ENCODE measurements at regions not wholly inside any gene's neighbourhood (a gene's known extent, or its start where the extent isn't known, plus 50 kb on each side); places are given as distances from the start of the nearest gene placed in this dataset.

DNA sequence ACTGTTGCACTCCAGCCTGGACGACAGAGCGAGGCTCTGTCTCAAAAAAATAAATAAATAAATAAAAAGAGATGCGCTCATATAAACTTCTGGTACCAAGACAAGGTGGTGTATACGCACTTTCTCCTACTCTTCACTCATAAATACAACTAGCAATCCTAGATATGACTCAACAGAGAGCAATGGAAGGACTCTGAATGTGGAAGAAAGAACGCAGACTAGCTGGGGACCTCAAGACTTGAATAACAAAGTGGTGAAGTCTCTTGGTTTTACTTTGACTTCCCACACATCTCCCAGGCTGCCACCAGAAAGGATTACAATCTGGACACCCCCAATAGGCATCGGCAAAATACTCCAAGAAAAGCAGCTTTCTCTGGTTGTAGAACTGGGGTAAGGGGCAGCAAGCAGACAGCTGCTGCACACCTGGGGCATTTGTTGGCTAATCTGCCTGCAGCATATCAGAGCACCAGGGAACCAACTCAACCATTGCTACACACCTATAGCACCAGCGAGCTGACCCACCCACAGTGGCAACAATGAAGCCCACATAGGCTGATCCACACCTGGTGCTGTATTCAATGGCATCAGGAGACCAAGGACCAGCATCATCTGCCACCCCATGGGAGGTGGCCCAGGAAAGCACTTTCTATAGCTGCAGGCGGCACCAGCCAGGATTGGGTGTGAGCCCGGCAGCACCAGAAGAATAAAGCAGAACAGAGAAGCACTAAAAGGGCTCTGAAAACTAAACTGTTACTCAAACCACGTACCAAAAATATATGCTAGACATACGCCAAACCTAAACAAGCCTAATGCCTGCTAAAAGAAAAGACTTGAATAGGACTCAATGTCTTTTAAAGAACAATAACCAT, 1231.7 kb upstream of the TMEM132C start:
- TF ChIP-seq CTCF (IDR thresholded peaks at IDR 0.05; ENCODE audit: unreplicated experiment), result no peak

DNA sequence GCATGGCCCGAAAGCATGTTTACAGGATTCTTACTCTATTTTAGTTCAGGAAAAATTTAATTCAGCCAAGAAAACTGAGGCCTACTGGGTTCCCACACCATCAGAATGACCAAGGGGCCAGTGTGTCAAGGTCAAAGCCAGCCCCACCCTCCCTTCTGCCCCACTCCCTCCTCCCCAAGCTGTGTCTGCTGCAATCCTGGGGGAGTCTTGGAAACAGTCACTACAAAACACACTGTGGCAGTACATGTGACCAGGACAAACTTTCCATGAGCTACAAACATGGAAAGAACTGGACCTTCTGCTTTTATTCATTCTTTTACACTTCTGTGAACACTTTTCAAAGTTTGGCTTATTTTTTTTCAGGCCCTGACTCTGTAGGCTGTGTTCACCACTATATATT, 1228.8 kb upstream of the TMEM132C start:
- TF ChIP-seq CTCF (IDR thresholded peaks at IDR 0.05; ENCODE audit: unreplicated experiment), result no peak
- H3K36me3 Mint-ChIP-seq, result no peaks in the 10 kb centered on the region
- no peak overlapping the region for H3K4me3 Mint-ChIP-seq
- H3K9me3 Mint-ChIP-seq, result no peaks in the 10 kb centered on the region
- DNase-seq (ENCODE audit: low spot score in 2 of 2, unreplicated experiment in 2 of 2), result no peak
- H3K4me1 Mint-ChIP-seq, result peaks cover 5% of the 10 kb centered on the region
- no peak overlapping the region for H3K27ac Mint-ChIP-seq
- peaks cover 17% of the 10 kb centered on the region for H3K27me3 Mint-ChIP-seq (ENCODE audit: low read depth)

More for the DNA sequence above, 1231.7 kb upstream of the TMEM132C start:
- no peaks in the 10 kb centered on the region for H3K9me3 Mint-ChIP-seq
- peaks cover 18% of the 10 kb centered on the region for H3K27me3 Mint-ChIP-seq (ENCODE audit: low read depth)
- H3K4me3 Mint-ChIP-seq, result no peak overlapping the region
- H3K27ac Mint-ChIP-seq, result no peak overlapping the region
- no peaks in the 10 kb centered on the region for H3K36me3 Mint-ChIP-seq
- DNase-seq (ENCODE audit: low spot score in 2 of 2, unreplicated experiment in 2 of 2), result no peak
- H3K4me1 Mint-ChIP-seq, result peaks cover 5% of the 10 kb centered on the region

DNA sequence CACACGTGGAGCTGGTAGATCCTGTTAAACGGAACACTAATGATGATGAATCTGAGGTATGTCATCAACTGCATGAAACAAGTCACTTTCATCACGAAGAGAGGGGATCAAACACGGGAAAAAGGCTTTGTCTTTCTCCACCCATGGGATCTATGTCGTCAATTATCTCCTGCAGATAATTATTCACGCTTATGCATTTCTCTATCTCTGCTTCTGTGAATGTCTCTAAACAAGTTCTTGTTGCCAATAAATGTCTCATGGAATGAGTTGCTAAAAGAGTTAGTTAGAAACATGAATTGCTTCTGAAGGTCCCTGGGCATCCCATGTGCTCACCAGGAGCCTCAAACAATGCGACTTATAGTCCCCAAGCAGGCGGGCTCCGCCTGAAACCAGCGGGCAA, 1228.2 kb upstream of the TMEM132C start:
- no peak overlapping the region for H3K27ac Mint-ChIP-seq
- no peak overlapping the region for H3K4me3 Mint-ChIP-seq
- peaks cover 5% of the 10 kb centered on the region for H3K4me1 Mint-ChIP-seq
- no peaks in the 10 kb centered on the region for H3K9me3 Mint-ChIP-seq
- TF ChIP-seq CTCF (IDR thresholded peaks at IDR 0.05; ENCODE audit: unreplicated experiment), result no peak
- peaks cover 14% of the 10 kb centered on the region for H3K27me3 Mint-ChIP-seq (ENCODE audit: low read depth)
- DNase-seq (ENCODE audit: low spot score in 2 of 2, unreplicated experiment in 2 of 2), result no peak
- H3K36me3 Mint-ChIP-seq, result no peaks in the 10 kb centered on the region

DNA sequence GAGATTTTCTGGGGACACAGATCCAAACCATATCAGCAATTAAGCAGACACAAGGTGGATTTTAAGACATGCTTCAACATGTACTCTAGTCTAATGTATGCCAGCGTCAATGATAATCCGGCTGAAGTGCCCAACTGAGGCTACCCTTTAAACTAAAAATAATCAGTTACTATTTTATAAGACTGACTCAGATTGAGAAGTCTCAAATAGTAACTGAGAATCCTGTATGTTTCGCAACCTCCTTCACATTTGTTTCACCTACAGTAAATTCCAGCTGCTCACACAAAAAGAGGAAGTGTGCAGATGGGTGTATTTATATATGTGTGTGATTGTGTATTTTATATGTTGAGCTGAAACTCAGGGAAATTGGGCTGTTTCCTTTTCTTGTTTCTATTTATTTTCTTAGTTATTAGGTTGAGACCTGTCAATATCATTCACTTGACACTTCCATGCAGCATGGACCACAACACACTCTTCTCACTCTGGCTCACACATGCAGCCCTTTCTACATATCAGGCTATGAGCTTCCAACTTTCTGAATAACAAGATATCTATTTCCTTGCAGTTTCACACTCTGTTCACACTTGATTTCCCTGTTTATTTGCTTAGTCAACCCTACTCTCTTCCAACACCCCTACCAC, 1224.9 kb upstream of the TMEM132C start:
- peaks cover 16% of the 10 kb centered on the region for H3K4me1 Mint-ChIP-seq
- H3K27ac Mint-ChIP-seq, result no peak overlapping the region
- no peak overlapping the region for H3K4me3 Mint-ChIP-seq
- no peak for TF ChIP-seq CTCF (IDR thresholded peaks at IDR 0.05; ENCODE audit: unreplicated experiment)
- no peaks in the 10 kb centered on the region for H3K36me3 Mint-ChIP-seq
- H3K27me3 Mint-ChIP-seq (ENCODE audit: low read depth), result no peaks in the 10 kb centered on the region
- no peaks in the 10 kb centered on the region for H3K9me3 Mint-ChIP-seq
- DNase-seq (ENCODE audit: low spot score in 2 of 2, unreplicated experiment in 2 of 2), result no peak

DNA sequence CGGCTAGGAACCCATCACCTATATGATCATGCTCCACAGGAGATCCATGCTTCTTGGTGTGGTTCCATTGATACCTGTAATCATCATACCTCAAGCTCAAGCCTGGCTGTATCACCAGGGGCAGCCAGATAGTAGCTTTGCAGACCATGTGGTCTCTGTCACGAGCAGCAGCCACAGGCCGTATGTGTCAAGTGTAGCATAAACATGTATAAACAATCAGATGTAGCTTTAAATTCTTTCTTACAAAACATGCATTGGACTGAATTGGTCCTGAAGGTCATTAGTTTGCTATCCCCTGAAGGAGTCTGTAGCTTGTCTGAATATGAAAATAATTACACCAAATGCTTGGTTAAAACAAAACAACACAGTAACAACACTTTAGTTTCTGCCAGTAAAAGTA, 1223.2 kb upstream of the TMEM132C start:
- Mint-ChIP-seq H3K4me3 (no peak overlapping the region), H3K27ac (no peak overlapping the region), H3K4me1 (peaks cover 13% of the 10 kb centered on the region), H3K36me3 (no peaks in the 10 kb centered on the region), H3K27me3 (ENCODE audit: low read depth) (no peaks in the 10 kb centered on the region), H3K9me3 (no peaks in the 10 kb centered on the region)
- DNase-seq (ENCODE audit: low spot score in 2 of 2, unreplicated experiment in 2 of 2), result no peak
- TF ChIP-seq CTCF (IDR thresholded peaks at IDR 0.05; ENCODE audit: unreplicated experiment), result no peak

Measured in mesothelial cell of epicardium (in vitro differentiated cells).